Endothelial cell of umbilical vein (primary cell): ENCODE measurements at regions not wholly inside any gene's neighbourhood (a gene's known extent, or its start where the extent isn't known, plus 50 kb on each side); places are given as distances from the start of the nearest gene placed in this dataset.

ENCODE experiments used
- BruUV-seq: library from RNA; stranded (reverse); fragments of 400-500 nt; replicated peaks from 2 replicates; lab custom pipeline; 2021; lab: Mats Ljungman, UMichigan
- CTCF ChIA-PET: fragments of 300-600, 350-600 bp; sonication (Branson Sonifier 250); formaldehyde crosslinking; loops from one replicate; lab custom pipeline; 2021; ENCODE audit warnings: antibody characterized with exemption, inconsistent platforms; lab: Charles Lee
- POLR2A ChIA-PET: fragments of 300-600, 350-600 bp; sonication (Branson Sonifier 250); formaldehyde crosslinking; loops from one replicate; lab custom pipeline; 2021; ENCODE audit warnings: antibody characterized with exemption, inconsistent platforms; lab: Charles Lee
- DNase-seq: peaks from one replicate; pipeline ENCODE4 v3.0.0-alpha.2; 2011; ENCODE audit warnings: low read depth, low spot score
- FAIRE-seq: peaks from 2 replicates; lab custom pipeline; 2011; peaks lifted over from hg19 to GRCh38; lab: Jason Lieb, UNC
- H2AFZ ChIP-seq: 2 replicates; pipeline ENCODE4 v1.6.0; 2012; ENCODE audit warnings: low read depth, low read length, control low read depth, inconsistent platforms
- H3K27ac ChIP-seq: 2 replicates; pipeline ENCODE4 v1.5.1; 2011; ENCODE audit warnings: low read depth, mild to moderate bottlenecking, control low read depth, low read length, moderate library complexity; ENCODE audit not compliant: insufficient read depth
- H3K27me3 ChIP-seq, 2 experiments: 2 replicates each; pipeline versions ENCODE4 v1.6.0 to v1.6.1; 2011; ENCODE audit warnings: low read length in 2 of 2, mixed read lengths in 1 of 2; ENCODE audit not compliant: control insufficient read depth in 2 of 2, insufficient read depth in 2 of 2
- H3K36me3 ChIP-seq, 2 experiments: 2 replicates in 1 of 2; 3 replicates in 1 of 2; pipeline ENCODE4 v1.5.1; 2011; ENCODE audit warnings: low read length in 2 of 2, mild to moderate bottlenecking in 1 of 2, moderate library complexity in 1 of 2; ENCODE audit not compliant: control insufficient read depth in 2 of 2, insufficient read depth in 2 of 2; ENCODE audit errors: extremely low read depth in 1 of 2
- H3K4me1 ChIP-seq: 3 replicates; pipeline ENCODE4 v1.5.1; 2011; ENCODE audit warnings: mild to moderate bottlenecking, low read length; ENCODE audit not compliant: control insufficient read depth, insufficient read depth; ENCODE audit errors: extremely low read depth
- H3K4me2 ChIP-seq: 2 replicates; pipeline ENCODE4 v1.6.1; 2011; ENCODE audit warnings: low read length, control low read depth, mixed read lengths; ENCODE audit not compliant: insufficient read depth
- H3K4me3 ChIP-seq, 3 experiments: fragments of 200-600 bp in 1 of 3; sonication (generic), shearing (Covaris generic) in 1 of 3; replicated peaks in 1 of 3; 2 replicates each; pipeline ENCODE4 v1.5.1; 2011 to 2016; ENCODE audit warnings: control low read depth in 3 of 3, low read length in 3 of 3, mild to moderate bottlenecking in 2 of 3, inconsistent platforms in 1 of 3, low read depth in 1 of 3, moderate library complexity in 1 of 3; ENCODE audit not compliant: insufficient read depth in 1 of 3
- H3K79me2 ChIP-seq: 2 replicates; pipeline ENCODE4 v1.6.0; 2012; ENCODE audit warnings: low read length, inconsistent platforms; ENCODE audit not compliant: control insufficient read depth, insufficient read depth
- H3K9ac ChIP-seq: replicated peaks from 2 replicates; pipeline ENCODE3; 2011; ENCODE audit warnings: low read length, control low read depth; ENCODE audit not compliant: insufficient read depth; ENCODE audit errors: extremely low read depth
- H3K9me1 ChIP-seq: replicated peaks from 3 replicates; pipeline ENCODE4 v1.6.0; 2011; ENCODE audit warnings: mild to moderate bottlenecking, low read length; ENCODE audit not compliant: control insufficient read depth, insufficient read depth; ENCODE audit errors: extremely low read depth
- H3K9me3 ChIP-seq: replicated peaks from 2 replicates; pipeline ENCODE4 v1.5.1; 2012; ENCODE audit warnings: low read length, inconsistent platforms; ENCODE audit not compliant: control insufficient read depth, insufficient read depth
- H4K20me1 ChIP-seq: replicated peaks from 2 replicates; pipeline ENCODE3; 2011; ENCODE audit warnings: mild to moderate bottlenecking, low read length; ENCODE audit not compliant: control insufficient read depth, insufficient read depth; ENCODE audit errors: extremely low read depth
- CTCF ChIP-seq, 2 donors: IDR thresholded peaks; 1 replicate in 1 of 2; 2 replicates in 1 of 2; pipeline ENCODE4 v1.5.1; 2011; ENCODE audit warnings: low read length in 2 of 2, mild to moderate bottlenecking in 2 of 2, moderate library complexity in 2 of 2, control low read depth in 1 of 2, inconsistent platforms in 1 of 2, low read depth in 1 of 2; ENCODE audit not compliant: insufficient read depth in 1 of 2; ENCODE audit errors: extremely low read depth in 1 of 2
- EZH2 ChIP-seq: IDR thresholded peaks from 2 replicates; pipeline ENCODE4 v1.6.1; 2012; ENCODE audit warnings: borderline replicate concordance, low read depth, mild to moderate bottlenecking, moderate library complexity, low read length, inconsistent platforms; ENCODE audit not compliant: severe bottlenecking
- FOS ChIP-seq: IDR thresholded peaks from 2 replicates; pipeline ENCODE4 v1.6.1; 2011; ENCODE audit warnings: mild to moderate bottlenecking, low read length, moderate library complexity, borderline replicate concordance; ENCODE audit not compliant: insufficient read depth
- JUN ChIP-seq: IDR thresholded peaks from 2 replicates; pipeline ENCODE4 v1.6.1; 2011; ENCODE audit warnings: borderline replicate concordance, low read depth; ENCODE audit not compliant: insufficient read length, insufficient read depth
- MAX ChIP-seq: IDR thresholded peaks from 2 replicates; pipeline ENCODE4 v1.6.1; 2011; ENCODE audit not compliant: insufficient read depth, insufficient read length
- dilution Hi-C: fragments of 300-500 bp; cut with MboI; formaldehyde crosslinking; loops from one replicate; pipeline ENCODE4 v1.15.0; 2019; ENCODE audit warnings: low sequenced_read_pairs; ENCODE audit not compliant: extremely low pct_ligation_motif_present
- intact Hi-C: fragments of 100-400 bp; cut with micrococcal nuclease; formaldehyde crosslinking; loops from one replicate; pipeline ENCODE4 v1.10.0; 2022

- DNase-seq (no peak), FAIRE-seq (peak; percentile 4)
- intact Hi-C loops: no loop called here
- H3K27me3 ChIP-seq: peaks cover 7 to 16% of the 10 kb centered on the region in 2 experiments
- no peak for TF ChIP-seq FOS
- TF ChIP-seq CTCF (IDR thresholded peaks at IDR 0.05; ENCODE audit: extremely low read depth in 1 of 2, insufficient read depth in 1 of 2, low read depth in 1 of 2, low read length in 2 of 2): no peak
- TF ChIP-seq EZH2: no peak
- TF ChIP-seq JUN: no peak
- no peak for TF ChIP-seq MAX
- POLR2A ChIA-PET: no interaction called here
- H3K27ac ChIP-seq: no peak overlapping the region
- H3K79me2 ChIP-seq: no peaks in the 10 kb centered on the region
- dilution Hi-C loops: no loop called here
- H3K36me3 ChIP-seq: no peaks in the 10 kb centered on the region
- no peak overlapping the region for H2AFZ ChIP-seq
- CTCF ChIA-PET: interaction anchor here (0.8 to 1.7 kb wide), 4 partner anchors 10 to 419 kb away, joined by 3 to 8 read pairs (median 3); no protein-coding TSS in a partner anchor
- H3K9me3 ChIP-seq: no peaks in the 10 kb centered on the region
- H3K4me3 ChIP-seq: no peak overlapping the region
- no peak overlapping the region for H3K4me2 ChIP-seq
- H4K20me1 ChIP-seq: no peaks in the 10 kb centered on the region
- H3K4me1 ChIP-seq: no peaks in the 10 kb centered on the region
- H3K9ac ChIP-seq: no peak overlapping the region
- no peaks in the 10 kb centered on the region for H3K9me1 ChIP-seq
- no TSS peak for BruUV-seq
These were observed 272.5 kb upstream of the PARD3B start for GRCh38 chr2:204272610-204273287.
